ENCODE measurements at regions not wholly inside any gene's neighbourhood (a gene's known extent, or its start where the extent isn't known, plus 50 kb on each side); places are given as distances from the start of the nearest gene placed in this dataset.

DNA sequence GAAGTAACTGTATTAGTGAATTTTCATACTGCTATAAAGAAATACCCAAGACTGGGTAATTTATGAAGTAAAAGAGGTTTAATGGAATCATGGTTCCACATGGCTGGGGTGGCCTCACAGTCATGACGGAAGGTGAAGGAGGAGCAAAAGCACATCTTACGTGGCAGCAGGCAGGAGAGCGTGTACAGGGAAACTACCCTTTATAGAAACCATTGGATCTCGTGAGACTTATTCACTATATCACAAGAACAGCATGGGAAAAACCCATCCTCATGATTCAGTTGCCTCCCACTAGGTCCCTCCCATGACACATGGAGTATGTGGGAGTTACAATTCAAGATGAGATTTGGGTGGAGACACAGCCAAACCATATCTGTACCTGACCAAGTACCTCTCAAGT, 812.3 kb upstream of the ALCAM start:
- H3K4me3 Mint-ChIP-seq, result no peak overlapping the region
- peaks cover 9% of the 10 kb centered on the region for H3K27me3 Mint-ChIP-seq
- H3K4me1 Mint-ChIP-seq (ENCODE audit: low read depth), result no peaks in the 10 kb centered on the region
- H3K27ac Mint-ChIP-seq, result no peak overlapping the region
- no peaks in the 10 kb centered on the region for H3K36me3 Mint-ChIP-seq (ENCODE audit: low read depth)
- H3K9me3 Mint-ChIP-seq, result no peaks in the 10 kb centered on the region

DNA sequence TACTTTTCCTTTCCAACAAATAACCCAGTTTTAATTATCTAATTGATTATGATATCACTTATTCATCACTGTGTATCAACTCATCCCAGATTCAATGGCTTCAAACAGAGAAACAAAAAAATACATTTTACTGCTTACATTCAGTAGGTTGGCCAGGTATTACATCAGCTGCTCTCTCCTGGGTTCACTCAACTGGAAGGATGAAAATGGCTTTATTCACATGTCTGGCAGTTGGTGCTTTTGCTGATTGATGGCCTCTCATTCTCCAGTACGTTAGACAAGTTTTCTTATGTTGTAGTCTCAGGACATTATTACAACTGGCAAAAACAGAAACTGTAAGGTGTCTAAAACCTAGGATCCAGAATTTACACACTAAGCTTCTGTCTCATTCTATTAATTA, 811.0 kb upstream of the ALCAM start:
- Mint-ChIP-seq H3K36me3 (ENCODE audit: low read depth) (no peaks in the 10 kb centered on the region), H3K9me3 (no peaks in the 10 kb centered on the region), H3K4me3 (no peak overlapping the region), H3K4me1 (ENCODE audit: low read depth) (no peaks in the 10 kb centered on the region), H3K27me3 (peaks cover 9% of the 10 kb centered on the region), H3K27ac (no peak overlapping the region)

DNA sequence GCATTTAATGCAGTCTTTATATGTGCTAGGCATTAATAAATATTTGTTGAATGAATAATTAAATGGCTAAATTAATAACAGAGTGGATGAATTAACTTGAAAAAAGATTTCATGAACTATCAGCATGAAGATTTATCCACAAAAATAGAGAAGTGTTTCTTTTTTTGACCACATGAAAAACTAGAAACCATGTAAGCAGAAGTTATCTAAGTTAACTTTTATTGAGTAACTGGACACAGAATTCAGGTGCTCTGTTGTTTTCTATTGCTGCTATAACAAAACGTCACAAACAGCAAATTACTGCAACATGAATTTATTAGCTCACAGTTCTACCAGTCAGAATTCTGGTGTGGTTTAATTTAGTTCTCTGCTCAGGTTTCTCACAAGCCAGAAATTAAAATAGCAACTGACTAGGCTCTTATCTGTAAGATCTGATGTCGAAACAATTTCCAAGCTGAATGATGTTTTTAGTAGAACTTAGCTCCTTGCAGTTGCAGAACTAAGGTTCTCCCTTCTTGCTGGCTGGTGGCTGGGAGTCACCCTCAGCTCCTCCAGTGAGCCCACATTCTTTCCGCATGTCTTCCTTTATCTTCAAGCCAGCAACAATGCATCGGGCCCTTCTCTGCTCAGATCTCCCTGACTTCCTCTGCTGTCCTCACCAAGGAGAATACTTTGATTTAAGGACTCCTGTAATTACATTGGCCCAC, 810.2 kb upstream of the ALCAM start:
- no peaks in the 10 kb centered on the region for H3K4me1 Mint-ChIP-seq (ENCODE audit: low read depth)
- no peak overlapping the region for H3K4me3 Mint-ChIP-seq
- H3K27me3 Mint-ChIP-seq, result peaks cover 9% of the 10 kb centered on the region
- no peaks in the 10 kb centered on the region for H3K9me3 Mint-ChIP-seq
- no peaks in the 10 kb centered on the region for H3K36me3 Mint-ChIP-seq (ENCODE audit: low read depth)
- H3K27ac Mint-ChIP-seq, result no peak overlapping the region

DNA sequence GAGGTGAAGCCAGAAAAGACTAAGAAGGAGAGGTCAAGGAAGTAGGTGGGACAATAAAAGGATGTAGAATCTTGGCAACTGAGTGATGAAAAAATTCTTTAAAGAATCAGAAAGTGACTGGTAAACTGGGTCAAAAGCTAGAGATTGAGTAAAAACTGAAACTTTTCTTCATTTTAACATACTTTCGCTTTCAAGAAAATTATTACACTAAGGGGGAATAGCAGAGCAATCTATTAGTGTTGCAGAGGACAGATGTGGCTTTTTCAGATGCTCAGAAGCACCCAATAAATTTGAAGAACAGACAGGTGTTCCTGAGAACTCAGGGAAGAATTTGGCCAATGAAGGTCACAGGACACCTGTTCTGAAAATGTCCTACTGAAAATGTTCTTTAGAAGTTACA, 805.4 kb upstream of the ALCAM start:
- Mint-ChIP-seq H3K27me3 (peaks cover 10% of the 10 kb centered on the region), H3K4me3 (no peak overlapping the region), H3K4me1 (ENCODE audit: low read depth) (no peaks in the 10 kb centered on the region), H3K27ac (no peak overlapping the region), H3K36me3 (ENCODE audit: low read depth) (no peaks in the 10 kb centered on the region), H3K9me3 (no peaks in the 10 kb centered on the region)

DNA sequence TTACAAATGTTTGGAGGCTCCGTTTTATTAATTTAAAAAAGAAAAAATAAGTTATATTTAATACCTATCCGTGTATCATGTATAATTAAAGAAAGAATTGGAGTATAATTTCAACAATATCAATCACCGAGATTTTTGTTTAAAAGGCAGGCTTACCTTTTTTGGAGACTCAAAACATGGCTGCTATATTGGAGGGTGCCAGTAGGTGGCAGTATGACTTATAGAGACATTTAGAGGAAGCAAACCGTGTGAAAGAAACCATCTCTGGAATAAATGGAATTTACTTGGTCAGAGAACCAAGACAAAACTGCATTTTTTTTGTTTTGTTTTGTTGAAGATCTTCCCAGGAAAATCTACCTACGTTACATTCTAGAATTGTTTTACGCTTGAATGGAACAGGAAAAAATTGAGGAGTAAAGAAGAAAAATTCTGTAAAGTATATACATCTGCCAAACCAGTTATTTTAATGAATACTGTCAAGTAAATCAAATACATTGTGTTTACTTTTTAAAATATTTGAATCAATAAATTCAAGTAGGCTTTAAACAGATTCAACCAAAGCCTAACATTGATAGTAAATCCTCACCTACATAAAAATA, 802.6 kb upstream of the ALCAM start:
- peaks cover 6% of the 10 kb centered on the region for H3K27me3 Mint-ChIP-seq
- H3K4me3 Mint-ChIP-seq, result no peak overlapping the region
- no peaks in the 10 kb centered on the region for H3K4me1 Mint-ChIP-seq (ENCODE audit: low read depth)
- no peaks in the 10 kb centered on the region for H3K9me3 Mint-ChIP-seq
- H3K36me3 Mint-ChIP-seq (ENCODE audit: low read depth), result no peaks in the 10 kb centered on the region
- H3K27ac Mint-ChIP-seq, result no peak overlapping the region

DNA sequence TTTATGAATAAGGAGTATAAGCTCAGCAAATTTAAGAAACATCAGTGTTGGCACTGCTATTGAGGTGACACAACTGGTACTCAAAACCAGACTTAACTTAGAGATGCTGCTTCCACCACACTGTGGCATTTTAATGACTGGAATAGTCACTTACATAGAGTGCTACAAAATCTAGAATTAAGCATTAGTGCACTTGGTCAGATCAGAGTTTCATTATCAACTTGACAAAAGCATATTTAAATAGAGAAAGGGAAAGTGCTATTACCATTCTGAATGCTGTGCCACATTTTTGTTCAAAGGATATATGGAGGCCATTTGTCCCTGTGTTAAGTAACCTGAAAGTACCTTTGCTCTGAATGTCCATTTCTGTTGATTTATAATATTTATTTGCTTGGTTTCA, 800.7 kb upstream of the ALCAM start:
- Mint-ChIP-seq H3K4me3 (no peak overlapping the region), H3K27ac (no peak overlapping the region), H3K9me3 (no peaks in the 10 kb centered on the region), H3K4me1 (ENCODE audit: low read depth) (no peaks in the 10 kb centered on the region), H3K36me3 (ENCODE audit: low read depth) (no peaks in the 10 kb centered on the region), H3K27me3 (peaks cover 6% of the 10 kb centered on the region)

DNA sequence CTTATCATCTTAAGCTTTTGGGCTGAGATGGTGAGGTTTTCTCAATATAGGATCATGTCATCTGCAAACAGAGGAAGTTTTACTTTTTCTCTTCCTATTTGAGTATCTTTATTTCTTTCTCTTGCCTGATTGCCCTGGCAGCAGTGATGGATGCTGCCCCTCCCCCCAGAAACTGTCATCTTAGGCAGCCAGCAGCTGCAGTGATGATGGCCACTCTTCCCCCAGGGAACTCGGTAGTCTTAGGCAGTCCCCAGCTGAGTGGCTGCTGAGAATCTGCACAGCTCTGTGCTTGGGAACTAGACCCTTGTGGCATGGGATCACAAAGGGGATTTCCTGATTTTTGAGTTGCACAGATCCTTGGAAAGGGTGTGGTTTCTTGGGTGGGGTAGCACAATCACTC, 791.1 kb upstream of the ALCAM start:
- Mint-ChIP-seq H3K36me3 (ENCODE audit: low read depth) (no peaks in the 10 kb centered on the region), H3K27me3 (peaks cover 7% of the 10 kb centered on the region), H3K4me3 (no peak overlapping the region), H3K9me3 (peaks cover 24% of the 10 kb centered on the region), H3K27ac (no peak overlapping the region), H3K4me1 (ENCODE audit: low read depth) (no peaks in the 10 kb centered on the region)

DNA sequence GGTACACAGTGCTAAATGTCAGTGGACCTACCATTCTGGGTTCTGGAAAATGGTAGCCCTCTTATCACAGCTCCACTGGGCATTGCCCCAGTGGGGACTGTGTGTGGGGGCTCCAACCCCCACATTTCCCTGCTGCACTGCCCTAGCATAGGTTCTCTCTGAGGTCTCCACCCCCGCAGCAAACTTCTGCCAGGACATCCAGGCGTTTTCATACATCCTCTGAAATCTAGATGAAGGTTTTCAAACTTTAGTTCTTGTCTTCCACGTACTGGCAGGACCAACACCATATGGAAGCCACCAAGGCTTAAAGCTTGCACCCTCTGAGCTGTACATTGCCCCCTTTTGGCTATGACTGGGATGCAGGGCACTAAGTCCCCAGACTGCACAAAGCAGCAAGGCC, 788.2 kb upstream of the ALCAM start:
- Mint-ChIP-seq H3K27ac (no peak overlapping the region), H3K36me3 (ENCODE audit: low read depth) (no peaks in the 10 kb centered on the region), H3K27me3 (peaks cover 5% of the 10 kb centered on the region), H3K4me1 (ENCODE audit: low read depth) (no peaks in the 10 kb centered on the region), H3K9me3 (peaks cover 24% of the 10 kb centered on the region), H3K4me3 (no peak overlapping the region)

DNA sequence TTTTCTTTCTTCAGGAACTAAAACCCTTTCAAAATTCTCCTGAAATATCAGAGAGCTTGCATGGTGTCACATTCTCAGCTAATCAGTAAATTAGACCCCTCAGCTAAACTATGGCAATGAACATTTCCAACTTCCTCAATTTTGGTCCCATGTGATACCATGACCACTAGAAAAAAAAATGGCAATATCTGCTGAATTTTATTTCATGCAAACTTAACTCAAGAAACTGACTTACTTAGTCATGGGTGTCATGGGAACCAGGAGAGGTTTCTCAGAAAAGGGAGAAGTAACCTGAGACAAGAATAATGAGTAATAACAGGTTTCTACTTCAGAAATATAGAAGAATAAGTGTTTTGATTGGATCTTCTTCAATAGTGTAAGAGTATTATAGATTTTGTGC, 784.6 kb upstream of the ALCAM start:
- H3K4me3 Mint-ChIP-seq, result no peak overlapping the region
- no peak overlapping the region for H3K27ac Mint-ChIP-seq
- no peaks in the 10 kb centered on the region for H3K36me3 Mint-ChIP-seq (ENCODE audit: low read depth)

DNA sequence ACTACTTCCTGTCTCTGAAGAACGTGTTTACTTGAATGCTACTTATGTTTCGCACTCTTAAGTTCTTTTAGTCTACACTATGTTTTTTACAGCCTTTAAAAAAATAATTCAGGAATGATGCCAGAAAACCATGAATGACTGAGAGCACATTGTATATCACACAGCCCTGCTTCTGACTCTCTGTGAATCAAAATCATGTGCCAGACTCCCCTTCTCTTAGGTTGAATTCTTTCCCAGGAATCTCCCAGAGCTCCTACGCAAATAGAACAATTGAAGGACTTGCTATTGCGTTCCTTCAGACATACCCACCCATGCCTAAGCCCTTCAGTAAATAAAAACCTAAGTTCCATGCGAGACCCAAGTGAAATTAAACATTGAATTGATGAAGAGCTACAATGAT, 782.0 kb upstream of the ALCAM start:
- Mint-ChIP-seq H3K4me1 (ENCODE audit: low read depth) (no peaks in the 10 kb centered on the region), H3K9me3 (no peaks in the 10 kb centered on the region), H3K36me3 (ENCODE audit: low read depth) (no peaks in the 10 kb centered on the region), H3K27ac (no peak overlapping the region), H3K27me3 (peaks cover 6% of the 10 kb centered on the region), H3K4me3 (no peak overlapping the region)

More for the DNA sequence above, 784.6 kb upstream of the ALCAM start:
- Mint-ChIP-seq H3K27me3 (peaks cover 3% of the 10 kb centered on the region), H3K9me3 (peaks cover 13% of the 10 kb centered on the region), H3K4me1 (ENCODE audit: low read depth) (no peaks in the 10 kb centered on the region)

DNA sequence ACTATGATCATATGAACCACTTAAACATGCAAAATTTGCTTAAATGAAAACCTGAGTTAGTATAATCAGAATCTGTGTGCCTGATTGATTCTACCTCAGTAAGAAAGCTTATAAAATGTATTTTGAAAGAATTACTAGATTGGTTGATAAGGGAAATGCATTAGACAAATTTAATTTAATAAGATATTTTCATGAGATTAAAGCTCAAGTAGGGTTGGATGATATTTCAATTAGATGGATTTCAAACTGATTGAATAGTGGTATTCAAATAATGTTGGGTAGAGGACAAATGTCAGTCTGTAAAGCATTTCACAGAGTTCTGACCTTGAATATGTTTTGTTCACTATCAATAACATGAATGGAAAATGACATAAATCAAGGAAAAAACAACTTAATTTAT, 780.4 kb upstream of the ALCAM start:
- Mint-ChIP-seq H3K27me3 (peaks cover 6% of the 10 kb centered on the region), H3K4me1 (ENCODE audit: low read depth) (no peaks in the 10 kb centered on the region), H3K9me3 (no peaks in the 10 kb centered on the region), H3K36me3 (ENCODE audit: low read depth) (no peaks in the 10 kb centered on the region), H3K4me3 (no peak overlapping the region), H3K27ac (no peak overlapping the region)

DNA sequence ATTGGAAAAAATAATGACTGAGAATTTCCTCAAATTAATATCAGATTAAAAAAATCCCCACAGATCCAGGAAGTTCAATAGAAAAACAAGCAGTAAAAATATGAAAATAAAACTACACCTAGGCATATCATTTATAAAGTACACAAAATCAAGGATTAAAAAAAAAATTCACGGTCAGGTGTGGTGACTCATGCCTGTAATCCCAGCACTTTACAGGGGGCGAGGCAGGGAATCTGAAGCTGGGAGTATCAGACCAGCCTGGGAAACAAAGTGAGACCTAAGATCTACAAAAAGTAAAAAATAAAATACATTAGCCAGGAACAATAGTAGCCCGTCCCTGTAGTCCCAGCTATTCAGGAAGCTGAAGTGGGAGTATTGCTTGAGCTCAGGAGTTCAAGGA, 778.3 kb upstream of the ALCAM start:
- no peaks in the 10 kb centered on the region for H3K36me3 Mint-ChIP-seq (ENCODE audit: low read depth)
- H3K9me3 Mint-ChIP-seq, result no peaks in the 10 kb centered on the region
- H3K4me3 Mint-ChIP-seq, result no peak overlapping the region
- no peak overlapping the region for H3K27ac Mint-ChIP-seq
- peaks cover 3% of the 10 kb centered on the region for H3K4me1 Mint-ChIP-seq (ENCODE audit: low read depth)
- peaks cover 3% of the 10 kb centered on the region for H3K27me3 Mint-ChIP-seq

DNA sequence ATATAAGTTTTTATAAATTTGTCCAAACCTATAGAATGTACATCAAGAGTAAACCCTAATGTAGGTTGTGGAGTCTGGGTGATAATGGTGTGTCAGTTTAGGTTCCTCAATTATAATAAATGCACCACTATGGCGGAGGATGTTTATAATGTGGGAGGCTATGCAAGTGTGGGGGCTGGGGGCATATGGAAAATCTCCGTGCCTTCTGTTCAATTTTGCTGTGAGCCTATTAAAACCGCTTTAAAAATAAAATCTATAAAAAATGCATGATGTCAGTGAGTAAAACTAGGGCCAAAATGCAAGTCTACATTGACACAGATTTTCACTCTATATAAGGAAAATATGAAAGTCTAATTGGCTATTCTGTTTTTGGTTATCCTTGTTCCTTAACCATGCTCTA, 774.9 kb upstream of the ALCAM start:
- H3K27me3 Mint-ChIP-seq, result peaks cover 3% of the 10 kb centered on the region
- no peak overlapping the region for H3K27ac Mint-ChIP-seq
- no peaks in the 10 kb centered on the region for H3K36me3 Mint-ChIP-seq (ENCODE audit: low read depth)
- H3K4me1 Mint-ChIP-seq (ENCODE audit: low read depth), result peaks cover 3% of the 10 kb centered on the region
- no peaks in the 10 kb centered on the region for H3K9me3 Mint-ChIP-seq
- H3K4me3 Mint-ChIP-seq, result no peak overlapping the region

DNA sequence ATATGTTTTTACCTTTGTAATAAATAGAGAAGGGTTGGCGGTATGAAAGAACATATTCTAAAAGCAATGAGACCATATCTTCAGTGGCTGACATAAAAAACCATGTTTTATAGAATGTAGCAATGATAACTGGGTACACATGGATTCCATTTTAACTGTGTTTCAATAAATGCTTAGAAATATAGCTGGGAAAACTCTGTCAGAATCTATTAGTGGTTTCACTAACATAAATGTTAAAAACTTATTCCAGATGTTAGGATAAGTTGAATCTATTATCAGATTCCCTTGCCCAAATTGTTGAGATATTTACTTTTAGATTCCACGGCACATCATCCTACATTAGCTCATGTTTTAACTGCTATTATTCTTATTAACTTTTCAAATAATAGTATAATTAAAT, 772.2 kb upstream of the ALCAM start:
- Mint-ChIP-seq H3K27me3 (no peaks in the 10 kb centered on the region), H3K9me3 (no peaks in the 10 kb centered on the region), H3K27ac (no peak overlapping the region), H3K4me3 (no peak overlapping the region), H3K36me3 (ENCODE audit: low read depth) (no peaks in the 10 kb centered on the region), H3K4me1 (ENCODE audit: low read depth) (peaks cover 3% of the 10 kb centered on the region)

DNA sequence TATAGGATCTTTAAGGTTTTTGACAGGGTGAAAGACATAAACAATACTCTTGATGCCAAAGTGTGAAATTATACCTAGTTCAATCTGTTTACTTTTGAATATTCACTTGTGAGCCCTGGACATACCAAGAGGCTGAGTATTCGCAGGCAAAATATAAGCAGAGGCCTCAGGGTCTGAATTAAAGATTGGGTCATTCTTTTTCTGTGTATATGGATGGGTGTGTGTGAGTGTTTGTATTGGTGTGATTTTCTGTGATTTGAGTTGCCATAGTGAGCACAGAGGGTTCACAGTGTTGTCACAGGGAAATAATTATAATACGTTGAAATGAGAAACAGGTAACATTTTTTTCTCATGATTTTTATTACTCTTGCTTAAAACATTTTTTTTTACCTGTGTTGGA, 770.7 kb upstream of the ALCAM start:
- no peaks in the 10 kb centered on the region for H3K9me3 Mint-ChIP-seq
- no peak overlapping the region for H3K4me3 Mint-ChIP-seq
- H3K36me3 Mint-ChIP-seq (ENCODE audit: low read depth), result no peaks in the 10 kb centered on the region
- H3K4me1 Mint-ChIP-seq (ENCODE audit: low read depth), result peaks cover 3% of the 10 kb centered on the region
- H3K27ac Mint-ChIP-seq, result no peak overlapping the region
- no peaks in the 10 kb centered on the region for H3K27me3 Mint-ChIP-seq

DNA sequence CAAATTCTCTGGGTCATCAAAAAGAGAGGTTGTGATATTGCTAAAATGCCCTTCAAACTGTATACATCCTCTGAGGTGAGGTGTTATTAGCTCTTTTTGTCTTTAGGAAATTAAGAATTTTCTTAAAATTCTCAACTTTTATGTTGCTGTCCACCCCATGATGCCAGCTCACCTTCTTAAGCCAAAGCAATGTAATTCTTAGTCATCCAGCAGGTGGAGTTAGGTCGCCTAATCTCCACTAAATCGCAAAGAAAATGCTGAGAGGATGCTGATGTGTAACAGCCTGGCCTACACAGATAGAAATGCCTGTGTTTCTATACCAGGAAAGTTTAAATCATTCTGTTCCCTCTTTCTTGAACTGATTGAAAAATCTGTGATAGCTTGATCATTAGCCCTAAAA, 770.2 kb upstream of the ALCAM start:
- H3K27me3 Mint-ChIP-seq, result no peaks in the 10 kb centered on the region
- H3K36me3 Mint-ChIP-seq (ENCODE audit: low read depth), result no peaks in the 10 kb centered on the region
- no peak overlapping the region for H3K27ac Mint-ChIP-seq
- no peak overlapping the region for H3K4me3 Mint-ChIP-seq
- H3K9me3 Mint-ChIP-seq, result no peaks in the 10 kb centered on the region
- peaks cover 3% of the 10 kb centered on the region for H3K4me1 Mint-ChIP-seq (ENCODE audit: low read depth)

All from stimulated activated naive CD8-positive, alpha-beta T cell treated with anti-CD3 and anti-CD28 coated beads, Interleukin-15, Interleukin-2, amounts not matched to agents 100 ng/mL and 50 ng/mL, for 24 hours (primary cell).